ENCODE measurements at regions not wholly inside any gene's neighbourhood (a gene's known extent, or its start where the extent isn't known, plus 50 kb on each side); places are given as distances from the start of the nearest gene placed in this dataset.

- no peak for TF ChIP-seq CTCF (IDR thresholded peaks at IDR 0.05)
- TF ChIP-seq POLR2A (IDR thresholded peaks at IDR 0.05), result no peak
These were observed 262.1 kb downstream of the ENC1 start for GRCh38 chr5:74378464-74378863.
